ENCODE measurements at regions not wholly inside any gene's neighbourhood (a gene's known extent, or its start where the extent isn't known, plus 50 kb on each side); places are given as distances from the start of the nearest gene placed in this dataset.

DNA sequence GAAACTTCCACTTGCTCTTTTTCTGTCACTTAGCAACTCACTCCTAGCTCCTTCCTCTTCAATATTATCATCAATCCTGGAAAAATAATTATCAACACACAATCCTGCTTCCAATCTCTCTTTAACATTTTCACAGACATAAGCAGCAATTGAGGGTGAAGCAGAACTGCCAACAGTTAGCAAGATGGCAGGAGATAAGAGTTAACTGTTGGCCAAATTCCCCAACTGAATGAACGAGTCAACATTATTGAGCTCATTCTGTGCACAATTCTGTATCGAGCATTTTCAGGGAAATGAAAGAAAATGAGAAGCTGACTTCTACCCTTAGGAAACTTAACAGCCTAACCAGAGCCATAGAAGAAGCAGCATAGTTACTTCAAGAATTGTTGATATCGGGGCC lies 152.0 kb downstream of the KCNA5 start:
- no peak for DNase-seq

DNA sequence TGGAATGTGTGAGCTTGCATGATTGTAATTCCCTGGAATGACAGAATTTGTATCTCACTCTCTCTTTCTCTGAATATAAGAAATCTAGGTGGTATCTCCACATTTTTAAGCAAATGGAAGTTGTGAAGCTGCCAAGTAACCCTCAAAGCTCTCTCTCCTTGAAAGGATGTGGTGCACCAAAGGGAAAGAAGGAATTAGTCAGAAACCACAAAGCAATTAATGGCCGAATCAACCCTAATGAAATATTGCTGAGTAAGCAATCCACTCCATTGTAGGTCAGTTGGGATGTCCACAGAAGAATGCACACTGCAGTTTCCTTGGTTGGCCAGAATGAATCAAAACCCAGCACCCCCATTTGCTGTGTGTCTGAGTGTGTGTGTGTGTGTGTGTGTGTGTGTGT lies 153.5 kb downstream of the KCNA5 start:
- no peak for DNase-seq

DNA sequence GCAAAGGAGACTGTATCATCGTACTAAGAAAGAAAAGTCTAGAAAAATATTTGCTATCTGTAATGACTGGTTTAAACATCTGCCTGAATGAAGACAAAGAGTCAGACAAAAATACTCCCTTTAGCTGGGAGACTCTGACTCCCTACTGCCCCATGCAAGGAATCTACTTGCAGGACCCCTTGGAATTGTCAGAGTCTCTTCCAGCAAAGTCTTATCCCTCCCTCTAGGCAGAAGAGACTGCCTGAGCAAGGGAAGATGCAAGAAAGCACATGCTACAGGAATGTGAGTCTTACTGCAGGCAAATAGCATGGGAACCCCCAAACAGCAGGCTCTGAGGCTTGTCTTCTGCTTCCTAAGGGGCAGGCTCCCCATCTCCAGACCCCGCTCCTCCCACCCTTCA lies 154.0 kb downstream of the KCNA5 start:
- DNase-seq, result no peak

DNA sequence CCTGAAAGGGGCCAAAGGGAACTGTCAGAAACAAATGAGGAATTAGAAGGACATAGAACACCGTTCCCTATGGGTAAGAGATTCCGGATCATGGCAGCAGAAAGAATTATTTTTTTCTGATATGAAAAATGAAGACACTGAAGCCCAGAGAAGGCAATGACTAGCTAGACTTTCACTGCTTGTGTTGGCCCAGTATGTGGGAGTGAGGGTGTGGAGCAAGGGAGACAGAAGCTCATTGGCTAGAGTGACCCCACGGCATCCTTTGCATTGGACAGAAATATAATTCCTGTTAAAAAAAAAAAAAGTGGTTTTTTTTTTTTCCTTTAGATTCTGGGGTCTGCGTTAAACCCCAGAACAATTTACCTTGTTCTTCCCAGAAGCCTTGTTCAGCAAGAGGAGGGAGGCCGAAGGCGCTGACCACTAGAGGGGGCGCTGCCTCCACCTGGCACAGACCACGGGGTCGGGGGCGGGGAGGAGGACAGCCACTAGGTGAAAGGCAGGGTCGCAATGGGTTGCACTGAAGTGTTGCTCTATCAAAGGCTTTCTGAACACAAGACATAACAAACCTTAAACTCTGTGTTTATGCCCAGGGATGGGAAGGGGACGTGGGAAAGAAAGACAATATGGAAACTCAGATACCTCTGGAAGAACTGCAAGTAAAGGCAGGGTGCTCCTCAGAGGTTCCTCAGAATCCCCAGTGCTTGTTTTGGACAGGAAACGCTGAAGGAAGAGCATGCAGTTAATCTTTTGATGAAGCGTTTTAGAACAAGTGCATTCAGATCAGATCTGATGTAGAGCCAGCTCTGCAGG lies 156.8 kb downstream of the KCNA5 start:
- DNase-seq, result no peak

DNA sequence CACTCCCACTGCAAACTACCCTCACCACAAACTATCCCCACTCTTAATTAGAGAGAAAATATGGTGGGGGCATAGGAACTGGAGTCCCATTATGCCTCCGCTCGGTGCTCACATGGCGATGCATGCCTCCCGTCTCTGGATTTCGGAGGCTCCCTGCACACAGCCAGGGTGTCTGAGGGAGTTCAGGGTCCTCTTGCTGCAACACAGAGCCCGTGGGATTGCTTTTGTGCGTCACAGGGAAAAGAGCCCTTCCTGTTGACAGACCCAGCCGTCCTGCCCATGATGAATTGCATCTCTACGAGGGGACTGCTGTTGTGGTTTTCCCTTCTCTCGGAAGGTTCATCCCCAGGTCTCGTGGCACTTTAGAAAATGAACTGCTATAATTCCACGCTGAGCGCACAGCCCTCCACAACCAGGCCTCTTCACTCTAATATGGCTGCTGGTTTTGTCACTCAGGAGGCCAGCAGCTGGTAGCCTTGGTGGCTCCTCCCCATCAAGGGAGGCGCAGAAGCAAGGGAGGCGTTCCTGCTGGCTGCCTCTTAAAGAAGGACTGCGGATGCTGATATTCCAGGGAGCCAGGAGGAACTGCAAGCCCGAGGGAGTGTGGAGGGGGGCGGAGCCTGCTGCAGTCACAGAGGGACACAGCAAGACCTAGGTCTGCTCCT lies 158.0 kb downstream of the KCNA5 start:
- DNase-seq, result peak; percentile 76

DNA sequence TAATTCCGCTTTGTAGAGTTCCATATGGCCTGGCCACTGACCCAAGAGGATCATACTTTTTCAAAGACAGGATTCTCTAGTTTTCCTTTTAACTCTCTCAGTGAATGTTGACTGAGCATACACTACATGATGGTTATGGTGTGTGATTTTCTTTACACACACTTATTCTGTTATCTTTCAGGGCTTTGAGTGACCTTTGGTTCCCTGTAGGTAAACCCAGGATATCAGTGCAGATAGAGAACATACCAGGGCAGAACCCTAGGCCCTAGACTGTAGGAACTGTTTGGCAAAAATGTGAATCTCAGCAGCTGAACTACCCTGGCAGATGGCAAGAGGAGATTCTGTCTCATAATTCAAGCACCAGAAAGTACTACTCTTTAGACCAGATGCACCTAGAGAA lies 159.6 kb downstream of the KCNA5 start:
- no peak for DNase-seq

DNA sequence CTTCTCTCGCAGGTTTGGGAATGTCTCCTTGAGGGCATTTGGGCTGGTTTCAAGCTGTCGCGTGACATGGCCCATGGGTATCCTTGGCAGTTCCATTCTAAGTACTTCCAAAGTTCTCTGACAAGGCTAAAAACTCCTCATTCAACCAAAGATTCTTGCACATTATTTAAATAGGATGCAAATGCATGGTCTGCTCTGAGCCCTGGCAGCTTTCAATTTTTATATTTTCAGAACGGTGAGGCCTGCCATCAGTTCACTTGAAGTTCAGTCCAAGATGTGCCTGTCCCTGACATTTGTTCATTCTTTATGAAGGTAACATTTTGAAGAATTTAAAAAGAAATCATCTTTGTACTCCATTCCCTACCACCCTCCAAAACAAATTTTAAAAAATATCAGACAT lies 160.0 kb downstream of the KCNA5 start:
- no peak for DNase-seq

DNA sequence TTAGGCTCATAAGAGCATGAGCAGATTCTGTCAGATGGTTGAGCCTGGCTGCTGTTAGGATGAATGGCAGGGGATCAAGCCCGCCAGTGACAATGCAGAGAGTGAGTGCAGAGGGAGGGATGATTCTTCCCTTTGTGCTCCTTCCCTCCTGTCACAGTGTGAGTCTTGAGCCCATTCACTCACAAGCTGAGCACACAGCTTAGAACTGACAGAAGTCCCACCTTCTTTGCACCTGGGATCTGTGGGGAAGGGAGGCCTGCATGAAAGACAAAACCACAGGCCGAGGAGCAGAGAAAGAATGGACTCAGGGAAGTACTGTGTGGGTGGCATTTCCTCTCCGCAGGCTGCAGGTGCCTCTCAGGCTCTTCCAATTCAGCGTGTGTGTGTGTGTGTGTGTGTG lies 160.6 kb downstream of the KCNA5 start:
- no peak for DNase-seq

DNA sequence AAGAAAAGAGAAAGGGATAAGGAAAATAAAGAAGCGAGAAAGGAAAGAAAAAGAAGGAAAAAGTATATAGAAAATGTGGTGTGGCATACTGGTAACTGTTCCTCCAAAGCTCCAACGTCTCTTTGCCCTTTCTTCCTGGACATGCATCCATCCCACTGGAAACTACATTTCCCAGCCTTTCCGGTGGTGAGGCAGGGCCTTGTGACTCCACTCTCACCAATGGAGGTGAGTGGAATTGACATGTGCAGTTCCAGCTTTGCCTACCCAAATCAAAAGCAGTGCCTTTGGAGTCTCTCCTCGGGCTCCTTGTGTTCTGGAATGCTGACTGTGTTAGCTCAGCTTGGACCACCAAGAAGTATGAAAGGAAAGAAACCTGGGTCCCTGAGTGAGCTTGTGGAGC lies 161.2 kb downstream of the KCNA5 start:
- DNase-seq, result no peak

DNA sequence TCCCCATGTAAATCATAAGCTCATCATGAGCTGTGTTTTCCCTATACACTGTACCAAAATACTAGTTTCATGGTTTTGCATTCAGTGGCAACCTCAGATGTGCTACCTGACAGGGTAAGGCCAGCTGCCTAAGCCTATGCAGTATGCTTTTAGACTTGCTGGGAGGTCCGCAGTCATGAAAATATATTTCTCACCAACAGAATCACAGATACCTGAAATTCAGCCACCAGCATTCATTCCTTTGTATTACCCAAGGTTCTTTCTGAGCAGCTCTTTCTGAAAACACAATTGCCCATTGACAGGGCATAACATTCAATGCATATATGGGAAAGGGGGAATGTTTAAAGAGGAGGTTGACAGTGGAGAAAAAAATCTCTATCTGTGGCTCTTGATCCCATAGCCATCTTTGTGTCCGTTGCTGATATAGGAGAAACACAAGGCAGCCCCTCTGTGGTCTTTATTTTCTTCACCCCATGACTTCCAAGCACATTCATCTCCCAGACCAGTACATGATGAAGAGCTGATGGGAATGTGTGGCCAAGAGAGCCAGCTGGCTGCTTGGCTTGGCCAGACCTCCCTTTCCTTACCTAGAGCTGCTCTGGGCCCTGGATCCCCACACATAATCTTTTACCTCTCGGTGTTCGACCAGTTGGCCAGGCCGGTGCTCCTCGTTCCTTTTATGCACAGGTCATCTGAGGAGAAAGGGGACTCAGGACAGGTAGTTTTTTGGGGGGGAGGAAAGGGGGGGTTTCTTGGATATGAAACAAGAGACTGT lies 162.9 kb downstream of the KCNA5 start:
- DNase-seq, result no peak

DNA sequence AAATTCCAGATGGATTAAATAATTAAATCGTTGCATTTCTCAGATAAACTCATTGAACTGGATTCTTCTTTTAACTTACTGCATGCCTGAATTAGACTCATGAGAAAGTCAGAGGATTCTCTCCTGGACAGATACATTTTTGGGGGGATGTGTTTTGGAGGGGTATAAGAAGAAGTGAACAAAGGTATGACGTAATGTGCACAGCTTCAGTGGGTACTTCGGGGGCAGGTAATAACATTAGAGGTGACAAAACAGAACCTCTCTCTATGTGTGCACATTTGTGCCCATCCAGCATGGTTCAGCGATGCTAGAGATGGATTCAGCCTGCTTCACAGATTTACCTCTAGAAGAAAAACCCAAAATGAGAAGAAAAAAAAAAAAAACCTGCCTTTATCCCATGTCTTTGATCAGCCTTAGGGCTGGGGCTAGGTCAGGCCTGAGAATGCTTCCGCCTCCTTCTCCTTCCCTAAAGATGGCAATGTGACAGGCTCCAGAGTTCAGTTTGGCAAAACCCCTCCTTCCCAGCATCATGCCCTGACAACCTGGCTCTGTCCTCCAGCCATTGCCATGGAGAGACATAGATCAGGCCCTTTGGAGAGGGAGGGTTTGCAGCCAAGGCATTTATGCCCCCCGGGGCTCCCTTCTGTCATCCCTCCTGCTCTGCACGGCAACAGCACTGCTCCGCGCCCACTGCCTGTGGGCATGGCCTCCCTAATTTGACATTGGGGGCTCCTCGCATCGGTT lies 166.7 kb downstream of the KCNA5 start:
- no peak for DNase-seq

DNA sequence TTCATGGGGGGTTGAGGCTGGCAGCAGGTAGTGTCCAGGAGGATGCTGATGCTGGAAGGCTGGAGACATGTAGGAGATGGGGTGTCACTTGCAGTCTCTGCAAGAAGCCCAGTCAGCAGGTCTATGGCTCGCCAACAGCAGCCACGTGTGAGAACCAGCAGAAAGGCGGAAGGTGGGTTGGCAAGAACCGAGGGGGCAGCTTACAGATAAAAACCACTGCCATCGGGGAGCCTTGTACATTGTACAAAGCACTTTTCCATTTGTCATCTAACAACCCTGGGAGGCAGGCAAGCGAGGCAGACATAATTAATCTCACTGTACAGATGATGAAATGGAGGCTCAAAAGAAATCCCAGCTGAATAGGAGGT lies 167.2 kb downstream of the KCNA5 start:
- no peak for DNase-seq

DNA sequence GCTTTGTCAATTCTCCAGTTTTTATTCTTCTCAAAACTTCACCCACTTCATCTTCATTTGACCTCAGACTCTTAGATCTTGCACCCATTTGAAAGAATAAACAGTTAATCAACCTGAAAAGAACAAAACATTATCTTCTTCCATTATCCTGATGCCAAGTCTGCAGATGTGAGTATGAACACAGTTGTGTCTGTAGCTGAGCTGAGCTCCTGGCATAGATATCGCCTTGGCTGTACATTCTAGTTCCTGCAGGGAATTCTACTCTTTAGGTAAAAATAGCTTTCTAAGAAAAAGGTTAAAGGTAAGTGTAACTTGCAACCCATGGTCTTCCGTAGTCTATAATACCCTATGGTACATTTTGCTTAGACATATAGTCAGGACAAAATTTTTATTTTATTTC lies 169.7 kb downstream of the KCNA5 start:
- no peak for DNase-seq

DNA sequence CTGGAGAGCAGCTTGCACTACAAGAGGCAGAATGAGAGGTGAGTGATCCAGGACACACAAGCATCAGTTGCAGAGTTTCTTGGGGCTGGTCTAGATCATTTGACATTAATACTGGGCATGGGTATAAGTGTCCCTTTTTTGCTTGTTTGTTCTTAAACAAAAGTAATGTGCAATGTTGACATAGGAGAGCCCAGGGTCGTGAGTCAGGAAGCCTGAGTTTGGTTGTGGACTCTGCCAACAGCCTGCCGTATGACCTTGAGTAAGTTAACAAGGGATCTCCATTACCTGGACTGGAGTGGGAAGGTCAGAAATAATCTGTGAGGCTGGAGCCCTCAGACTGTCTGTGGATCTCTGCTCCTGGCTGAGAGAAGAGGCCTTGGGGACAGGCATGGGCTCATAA lies 170.3 kb downstream of the KCNA5 start:
- DNase-seq, result no peak

DNA sequence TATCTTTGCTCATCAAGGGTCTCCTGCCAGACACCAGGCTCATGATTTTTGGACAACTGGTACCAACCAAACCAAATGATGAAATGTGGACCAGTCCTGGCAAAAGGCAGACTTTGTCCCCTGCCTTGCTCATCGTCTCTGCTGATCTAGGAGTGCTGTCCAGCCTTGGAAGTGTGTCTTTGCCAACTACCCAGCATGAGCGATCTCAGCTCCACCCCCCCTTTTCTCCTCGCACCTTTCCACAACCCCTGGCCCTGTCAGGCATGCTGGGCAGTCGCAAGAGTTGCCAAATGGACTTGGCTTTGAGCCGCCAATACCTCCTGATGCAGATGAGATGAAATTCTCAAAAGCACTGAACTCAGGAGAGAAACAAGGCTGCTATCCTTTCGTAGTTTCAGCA lies 174.3 kb downstream of the KCNA5 start:
- DNase-seq, result no peak

DNA sequence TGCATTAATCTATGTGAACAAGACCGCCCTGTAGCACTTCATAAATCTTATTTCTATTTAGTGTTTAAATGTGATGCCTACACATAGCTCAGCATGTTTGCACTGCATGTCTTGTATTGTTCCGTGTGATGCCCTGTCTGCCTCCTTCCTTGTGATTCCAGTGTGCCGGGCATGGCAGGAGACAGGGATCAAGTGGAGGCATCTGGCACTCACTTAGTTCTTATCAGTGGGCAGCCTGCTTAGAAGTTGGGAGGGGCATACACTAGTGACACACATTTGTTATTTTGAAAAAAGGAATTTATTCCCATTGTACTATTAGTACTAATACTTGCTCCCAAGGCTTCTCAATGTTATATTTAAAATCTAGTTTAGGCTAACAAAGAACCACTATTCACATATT lies 176.4 kb downstream of the KCNA5 start:
- DNase-seq, result no peak

DNA sequence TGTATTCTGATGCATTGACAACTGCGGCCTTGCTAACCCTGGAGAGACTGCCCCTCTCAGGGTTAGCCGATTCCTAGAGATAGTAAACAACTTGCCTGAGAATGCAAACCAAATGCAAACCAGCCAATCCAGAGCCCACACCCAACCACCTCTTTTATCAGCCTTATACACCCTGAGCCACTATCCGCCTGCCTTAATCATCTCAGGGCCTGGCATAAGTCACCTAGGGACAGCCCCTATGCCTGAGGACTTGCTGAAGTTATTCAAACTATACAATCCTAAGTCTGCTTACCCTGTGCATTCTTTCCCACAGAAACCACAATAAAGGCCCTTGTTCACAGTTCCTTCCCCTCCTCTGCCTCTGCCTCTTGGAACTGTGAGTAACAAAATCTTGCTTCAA lies 177.2 kb downstream of the KCNA5 start:
- DNase-seq, result no peak

DNA sequence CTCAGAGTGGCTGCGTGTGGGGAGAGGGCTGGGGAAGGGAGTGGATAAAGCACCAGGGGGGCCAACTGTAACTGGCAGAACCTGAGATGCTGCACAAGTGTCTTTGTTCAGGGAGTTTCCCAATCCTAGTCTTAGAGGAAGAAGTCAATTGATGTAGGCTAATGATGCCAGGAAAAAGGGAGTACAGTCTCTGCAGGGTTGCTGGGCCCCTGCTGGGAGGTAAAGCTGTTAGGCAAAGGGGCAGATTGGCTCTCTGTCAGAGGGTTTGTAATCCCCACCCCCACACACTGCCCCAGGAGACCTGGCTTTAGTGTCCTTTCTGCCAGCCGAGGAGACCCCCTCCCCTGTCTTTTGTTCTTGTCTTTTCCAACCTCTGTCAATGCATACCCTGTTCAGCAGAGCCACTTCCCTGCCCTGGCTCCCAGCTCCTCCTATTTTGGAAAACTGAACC lies 178.4 kb downstream of the KCNA5 start:
- DNase-seq, result no peak

DNA sequence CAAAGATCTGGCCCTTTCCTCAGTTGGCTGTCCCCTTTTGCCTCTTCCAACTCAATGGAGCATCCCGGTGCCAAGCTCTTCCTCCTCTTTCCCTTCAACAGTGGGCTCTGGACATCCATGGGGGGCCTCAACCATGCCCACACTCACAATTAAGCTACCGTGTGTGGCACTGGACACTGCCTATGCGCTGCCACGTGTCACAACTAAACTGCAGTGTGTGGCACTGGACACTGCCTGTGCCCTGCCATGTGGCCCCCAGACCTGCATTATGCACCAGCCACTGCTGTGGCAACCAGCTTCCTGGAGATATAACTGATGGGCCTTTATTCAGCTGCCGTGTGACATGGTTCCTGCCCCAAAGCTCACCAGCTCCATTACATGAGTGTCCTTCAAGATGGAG lies 179.1 kb downstream of the KCNA5 start:
- DNase-seq, result no peak

DNA sequence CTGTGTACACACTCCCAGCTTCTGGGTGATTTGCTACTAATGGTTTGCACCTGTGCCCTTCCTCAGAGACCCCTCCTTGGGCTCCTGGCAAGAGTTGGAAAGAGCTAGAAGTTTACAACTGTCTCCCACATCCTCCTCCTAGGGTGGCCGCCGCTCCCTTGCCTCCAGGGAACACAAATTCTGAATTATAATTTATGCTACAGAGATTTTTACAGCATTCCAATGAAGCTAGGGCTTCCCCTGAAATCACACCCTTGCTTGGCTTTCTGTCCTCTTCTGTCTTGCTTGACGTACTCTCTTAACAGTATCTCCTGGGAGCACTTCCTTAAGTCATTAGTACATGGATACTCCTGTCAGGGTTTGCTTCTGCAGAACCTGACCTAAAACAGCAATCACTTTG lies 180.2 kb downstream of the KCNA5 start:
- DNase-seq, result no peak

DNA sequence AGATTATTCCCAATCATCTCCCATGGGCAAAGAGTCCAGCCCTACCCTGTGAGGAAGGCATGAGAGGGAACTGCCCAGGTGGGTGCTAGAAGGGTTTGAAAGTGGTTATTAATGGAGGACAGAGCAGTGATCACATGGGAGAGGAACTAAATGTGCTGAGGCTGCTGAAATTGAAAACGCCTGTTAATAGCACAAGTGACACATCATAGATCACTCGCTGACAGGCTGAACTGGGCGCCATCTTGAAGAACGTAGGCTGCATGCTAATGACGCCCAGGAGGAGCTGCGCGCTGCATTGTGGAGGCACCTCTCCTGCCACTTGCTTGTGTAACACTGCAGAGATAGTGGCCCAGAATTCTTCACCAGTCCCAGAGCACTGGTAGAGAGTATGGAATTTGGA lies 182.9 kb downstream of the KCNA5 start:
- no peak for DNase-seq

DNA sequence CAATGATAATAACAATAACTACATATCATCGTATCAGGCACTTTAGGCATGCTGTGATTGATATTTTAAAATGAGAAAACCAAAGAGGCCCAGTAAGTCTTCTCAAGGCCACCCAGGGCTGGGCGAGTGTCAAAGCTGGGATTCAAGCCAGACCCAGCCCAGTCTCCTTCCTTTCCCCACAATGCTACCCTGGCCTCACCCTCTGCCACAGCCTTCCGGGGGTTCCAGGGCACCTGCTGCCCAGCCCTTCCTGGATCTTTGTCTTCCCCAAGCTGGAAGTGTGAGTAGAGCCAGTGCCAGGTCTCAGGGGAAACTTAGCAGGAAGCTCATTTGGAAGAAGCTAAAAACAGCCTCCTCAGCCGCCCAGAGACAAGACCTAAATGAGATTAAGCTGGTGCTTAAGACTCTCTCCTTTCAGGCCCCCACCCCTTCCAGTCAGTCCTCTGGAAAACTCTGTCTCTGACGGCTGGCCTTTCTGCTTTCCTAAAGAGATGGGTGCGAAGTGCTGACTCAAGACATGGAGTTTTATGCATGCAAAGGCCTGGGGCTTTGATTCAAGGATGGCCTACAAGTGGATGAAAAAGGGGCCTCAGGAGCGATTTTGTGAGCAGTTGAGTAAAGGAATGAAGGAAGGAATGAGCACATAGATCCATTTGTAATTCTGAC lies 184.2 kb downstream of the KCNA5 start:
- no peak for DNase-seq

Measured in renal pelvis (tissue), 1 donor.